HG03521 (cell line): ENCODE measurements at regions not wholly inside any gene's neighbourhood (a gene's known extent, or its start where the extent isn't known, plus 50 kb on each side); places are given as distances from the start of the nearest gene placed in this dataset.
"Not testable (repeated sequence)": the region's sequence is repeated elsewhere in the genome, so short reads cannot be mapped to it uniquely, and the experiment has no call there.

ENCODE experiments used
- ATAC-seq: cut with Tn5 transposase; IDR thresholded peaks from one replicate; pipeline ENCODE4 v1.9.1; 2021; ENCODE audit warnings: mild to moderate bottlenecking, moderate library complexity; ENCODE audit not compliant: unreplicated experiment

- ATAC-seq, result no peak
These were observed 213.7 kb upstream of the HES1 start for GRCh38 chr3:193922034-193922774.

- not testable (repeated sequence) for ATAC-seq
These were observed 212.0 kb upstream of the HES1 start for GRCh38 chr3:193923958-193924357.

- ATAC-seq, result not testable (repeated sequence)
These were observed 209.9 kb upstream of the HES1 start for GRCh38 chr3:193926071-193926470.

- not testable (repeated sequence) for ATAC-seq
These were observed 208.3 kb upstream of the HES1 start for GRCh38 chr3:193927413-193928206.

GRCh38 chr3:193928354-193929209, 207.4 kb upstream of the HES1 start:
- no peak for ATAC-seq

GRCh38 chr3:193929373-193929772, 206.6 kb upstream of the HES1 start:
- no peak for ATAC-seq

- no peak for ATAC-seq
These were observed 205.9 kb upstream of the HES1 start for GRCh38 chr3:193929921-193930646.

GRCh38 chr3:193932136-193932535, 203.8 kb upstream of the HES1 start:
- no peak for ATAC-seq

GRCh38 chr3:193932576-193932975, 203.4 kb upstream of the HES1 start:
- no peak for ATAC-seq

GRCh38 chr3:193933451-193933850, 202.5 kb upstream of the HES1 start:
- no peak for ATAC-seq

- ATAC-seq, result no peak
These were observed 200.0 kb upstream of the HES1 start for GRCh38 chr3:193935916-193936315.

GRCh38 chr3:193938613-193939012, 197.3 kb upstream of the HES1 start:
- ATAC-seq, result no peak

- no peak for ATAC-seq
These were observed 196.4 kb upstream of the HES1 start for GRCh38 chr3:193939527-193939926.

GRCh38 chr3:193940526-193940925, 195.4 kb upstream of the HES1 start:
- ATAC-seq, result no peak

- no peak for ATAC-seq
These were observed 194.5 kb upstream of the HES1 start for GRCh38 chr3:193941486-193941885.

- ATAC-seq, result no peak
These were observed 193.4 kb upstream of the HES1 start for GRCh38 chr3:193942516-193943055.

GRCh38 chr3:193943200-193943599, 192.7 kb upstream of the HES1 start:
- ATAC-seq, result no peak

- ATAC-seq, result no peak
These were observed 192.0 kb upstream of the HES1 start for GRCh38 chr3:193943851-193944517.

- no peak for ATAC-seq
These were observed 191.4 kb upstream of the HES1 start for GRCh38 chr3:193944518-193944884.

- ATAC-seq, result no peak
These were observed 190.8 kb upstream of the HES1 start for GRCh38 chr3:193945143-193945542.
